GM23248 (cell line): ENCODE measurements at regions not wholly inside any gene's neighbourhood (a gene's known extent, or its start where the extent isn't known, plus 50 kb on each side); places are given as distances from the start of the nearest gene placed in this dataset.
A peak's percentile ranks its signal among the peaks of the same experiment; 100 is the strongest.

Experiments used
- DNase-seq: peaks from one replicate; pipeline ENCODE4 v3.0.0-alpha.2; 2015
- H2AFZ ChIP-seq: fragments of 200-600 bp; sonication (generic); 2 replicates; pipeline ENCODE4 v1.6.1; 2016; ENCODE audit warnings: antibody characterized with exemption
- H3F3A ChIP-seq: fragments of 200-600 bp; sonication (generic); 2 replicates; pipeline ENCODE4 v1.6.1; 2016; ENCODE audit warnings: mild to moderate bottlenecking, antibody characterized with exemption, mixed run types; ENCODE audit not compliant: insufficient read depth
- H3K27ac ChIP-seq: fragments of 200-600 bp; sonication (generic); 2 replicates; pipeline ENCODE4 v1.5.1; 2016; ENCODE audit warnings: mild to moderate bottlenecking
- H3K27me3 ChIP-seq: fragments of 200-600 bp; sonication (generic); replicated peaks from 2 replicates; pipeline ENCODE4 v1.6.1; 2016; ENCODE audit warnings: mild to moderate bottlenecking; ENCODE audit not compliant: insufficient read depth
- H3K36me3 ChIP-seq: fragments of 200-600 bp; sonication (generic); 2 replicates; pipeline ENCODE4 v1.6.1; 2016; ENCODE audit warnings: low read depth, mild to moderate bottlenecking
- H3K4me1 ChIP-seq: fragments of 200-600 bp; sonication (generic); 2 replicates; pipeline ENCODE4 v1.6.1; 2016; ENCODE audit warnings: mild to moderate bottlenecking; ENCODE audit not compliant: insufficient read depth
- H3K4me2 ChIP-seq: fragments of 200-600 bp; sonication (generic); one replicate; pipeline ENCODE4 v1.6.1; 2016; ENCODE audit warnings: mild to moderate bottlenecking; ENCODE audit not compliant: unreplicated experiment
- H3K4me3 ChIP-seq: fragments of 200-600 bp; sonication (generic); 2 replicates; pipeline ENCODE4 v1.5.1; 2016; ENCODE audit warnings: mild to moderate bottlenecking
- H3K79me2 ChIP-seq: fragments of 200-600 bp; sonication (generic); 2 replicates; pipeline ENCODE4 v1.6.1; 2016; ENCODE audit warnings: mild to moderate bottlenecking; ENCODE audit not compliant: insufficient read depth
- H3K9ac ChIP-seq: fragments of 200-600 bp; sonication (generic); 2 replicates; pipeline ENCODE4 v1.6.1; 2016; ENCODE audit warnings: mild to moderate bottlenecking
- H3K9me2 ChIP-seq: fragments of 200-600 bp; sonication (generic); 2 replicates; pipeline ENCODE4 v1.6.1; 2016; ENCODE audit warnings: mixed run types, mild to moderate bottlenecking, moderate library complexity; ENCODE audit not compliant: insufficient read depth
- H3K9me3 ChIP-seq: fragments of 200-600 bp; sonication (generic); one replicate; pipeline ENCODE4 v1.6.1; 2017; ENCODE audit warnings: low read depth
- H4K20me1 ChIP-seq: fragments of 200-600 bp; sonication (generic); 2 replicates; pipeline ENCODE4 v1.6.0; 2016; ENCODE audit not compliant: insufficient read depth
- EZH2 ChIP-seq: fragments of 200-600 bp; sonication (generic); IDR thresholded peaks from 2 replicates; pipeline ENCODE4 v1.6.1; 2018; ENCODE audit warnings: antibody characterized with exemption, mild to moderate bottlenecking; ENCODE audit not compliant: insufficient read depth, poor library complexity, severe bottlenecking
- EZH2phosphoT487 ChIP-seq: fragments of 200-600 bp; sonication (generic); IDR thresholded peaks from 2 replicates; pipeline ENCODE4 v1.6.1; 2018; ENCODE audit warnings: antibody characterized with exemption, moderate library complexity, mild to moderate bottlenecking, low read depth; ENCODE audit not compliant: insufficient read depth
- WGBS, 2 experiments: methylation state at CpG; one replicate each; pipeline ENCODE4 v1.1.6; 2015 to 2017; ENCODE audit warnings: low lambda C conversion rate in 2 of 2, low coverage in 1 of 2; ENCODE audit errors: missing lambda C conversion rate in 2 of 2; 5-methylcytosine and 5-hydroxymethylcytosine counted together
- in situ Hi-C: fragments of 300-500 bp; cut with MboI; formaldehyde crosslinking; loops from 2 replicates; pipeline ENCODE4 v1.15.0; 2020

GRCh38 chr17:70307430-70308225 is 138.3 kb downstream of the KCNJ2 start:
- Histone ChIP-seq H3K4me3 (no peak overlapping the region), H3K27me3 (no peaks in the 10 kb centered on the region), H2AFZ (no peak overlapping the region), H3K4me2 (no peak overlapping the region), H3K36me3 (no peaks in the 10 kb centered on the region), H3K9me2 (no peaks in the 10 kb centered on the region), H4K20me1 (no peaks in the 10 kb centered on the region), H3F3A (no peaks in the 10 kb centered on the region), H3K9me3 (no peaks in the 10 kb centered on the region), H3K27ac (no peak overlapping the region), H3K9ac (no peak overlapping the region), H3K4me1 (peaks cover 3% of the 10 kb centered on the region), H3K79me2 (no peaks in the 10 kb centered on the region)
- in situ Hi-C loops = no loop called here
- TF ChIP-seq EZH2 (no peak), EZH2phosphoT487 (no peak)
- DNase-seq = peak; percentile 52
- WGBS, 2 experiments = 46 to 49% methylated on average over 3 of the region's 3 CpGs

- Histone ChIP-seq H2AFZ (no peak overlapping the region), H3K9me3 (no peaks in the 10 kb centered on the region), H3K27ac (no peak overlapping the region), H3K27me3 (no peaks in the 10 kb centered on the region), H3K4me3 (no peak overlapping the region), H4K20me1 (no peaks in the 10 kb centered on the region), H3F3A (peaks cover 4% of the 10 kb centered on the region), H3K36me3 (no peaks in the 10 kb centered on the region), H3K4me1 (peaks cover 11% of the 10 kb centered on the region), H3K79me2 (no peaks in the 10 kb centered on the region), H3K4me2 (no peak overlapping the region), H3K9ac (no peak overlapping the region), H3K9me2 (no peaks in the 10 kb centered on the region)
- in situ Hi-C loops = no loop called here
- 97% methylated on average over 2 of the region's 2 CpGs for WGBS, 2 experiments
- DNase-seq = no peak
- TF ChIP-seq EZH2 (no peak), EZH2phosphoT487 (no peak)
Observed at GRCh38 chr17:70308618-70309017, 139.3 kb downstream of the KCNJ2 start.

- no peak overlapping the region for H3K4me2 ChIP-seq
- 45 to 47% methylated on average over 4 of the region's 4 CpGs for WGBS, 2 experiments
Observed at GRCh38 chr17:70310221-70310672, 140.9 kb downstream of the KCNJ2 start.

GRCh38 chr17:70313086-70313852 is 143.9 kb downstream of the KCNJ2 start:
- Histone ChIP-seq H3K79me2 (no peaks in the 10 kb centered on the region), H3K4me3 (peak overlapping the region; percentile 67), H3K27ac (peak overlapping the region; percentile 91), H3K9me3 (no peaks in the 10 kb centered on the region), H3K9ac (peak overlapping the region; percentile 74), H3K36me3 (no peaks in the 10 kb centered on the region), H3K27me3 (no peaks in the 10 kb centered on the region), H3K9me2 (no peaks in the 10 kb centered on the region), H3K4me2 (peak overlapping the region; percentile 88), H2AFZ (no peak overlapping the region), H3K4me1 (peaks cover 22% of the 10 kb centered on the region), H4K20me1 (no peaks in the 10 kb centered on the region), H3F3A (peaks cover 15% of the 10 kb centered on the region)
- WGBS, 2 experiments = 20 to 24% methylated on average over 11 of the region's 11 CpGs
- DNase-seq = peak; percentile 87
- in situ Hi-C loops = no loop called here
- TF ChIP-seq EZH2phosphoT487 = no peak
- no peak for TF ChIP-seq EZH2

More at GRCh38 chr17:70310221-70310672, 140.9 kb downstream of the KCNJ2 start:
- Histone ChIP-seq H3K9me3 (no peaks in the 10 kb centered on the region), H2AFZ (no peak overlapping the region), H4K20me1 (no peaks in the 10 kb centered on the region), H3K79me2 (no peaks in the 10 kb centered on the region), H3K36me3 (no peaks in the 10 kb centered on the region), H3K9ac (no peak overlapping the region), H3F3A (peaks cover 15% of the 10 kb centered on the region), H3K27me3 (no peaks in the 10 kb centered on the region), H3K4me1 (peaks cover 22% of the 10 kb centered on the region), H3K9me2 (no peaks in the 10 kb centered on the region), H3K4me3 (no peak overlapping the region), H3K27ac (no peak overlapping the region)
- peak; percentile 27 for DNase-seq
- TF ChIP-seq EZH2phosphoT487 = no peak
- TF ChIP-seq EZH2 = no peak
- in situ Hi-C loops = no loop called here
